ENCODE measurements at regions not wholly inside any gene's neighbourhood (a gene's known extent, or its start where the extent isn't known, plus 50 kb on each side); places are given as distances from the start of the nearest gene placed in this dataset.

DNA sequence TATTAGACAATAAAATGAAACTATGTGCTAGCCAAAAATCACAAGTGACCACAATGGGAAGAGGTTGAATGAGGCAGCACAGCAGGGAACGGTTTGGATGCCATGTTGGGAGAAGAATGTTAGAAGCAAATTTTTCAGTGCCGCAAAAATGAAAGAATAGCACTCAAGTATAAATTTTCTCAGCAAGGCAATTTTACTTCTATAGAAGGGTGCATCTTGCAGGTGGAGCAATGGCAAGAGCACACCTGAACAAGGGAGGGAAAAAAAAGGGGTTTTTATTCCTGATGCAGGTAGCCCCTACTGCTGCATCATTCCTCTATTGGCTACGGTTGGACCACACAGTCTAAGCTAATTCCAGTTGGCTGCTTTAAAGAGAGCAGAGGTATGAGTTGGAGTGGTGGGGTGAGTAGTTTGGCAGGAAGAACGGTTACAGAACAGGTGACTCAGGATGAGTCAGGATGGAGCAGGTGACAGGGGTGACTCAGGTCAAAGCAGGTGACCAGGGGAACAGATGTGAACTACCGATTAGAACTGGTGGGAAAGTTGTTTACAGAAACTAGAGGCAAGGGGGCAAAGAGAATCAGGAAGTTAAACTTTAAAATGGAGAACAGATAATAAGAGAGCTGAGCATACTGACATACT, 301.1 kb upstream of the NRIP1 start:
- TF ChIP-seq, protein P1, sequence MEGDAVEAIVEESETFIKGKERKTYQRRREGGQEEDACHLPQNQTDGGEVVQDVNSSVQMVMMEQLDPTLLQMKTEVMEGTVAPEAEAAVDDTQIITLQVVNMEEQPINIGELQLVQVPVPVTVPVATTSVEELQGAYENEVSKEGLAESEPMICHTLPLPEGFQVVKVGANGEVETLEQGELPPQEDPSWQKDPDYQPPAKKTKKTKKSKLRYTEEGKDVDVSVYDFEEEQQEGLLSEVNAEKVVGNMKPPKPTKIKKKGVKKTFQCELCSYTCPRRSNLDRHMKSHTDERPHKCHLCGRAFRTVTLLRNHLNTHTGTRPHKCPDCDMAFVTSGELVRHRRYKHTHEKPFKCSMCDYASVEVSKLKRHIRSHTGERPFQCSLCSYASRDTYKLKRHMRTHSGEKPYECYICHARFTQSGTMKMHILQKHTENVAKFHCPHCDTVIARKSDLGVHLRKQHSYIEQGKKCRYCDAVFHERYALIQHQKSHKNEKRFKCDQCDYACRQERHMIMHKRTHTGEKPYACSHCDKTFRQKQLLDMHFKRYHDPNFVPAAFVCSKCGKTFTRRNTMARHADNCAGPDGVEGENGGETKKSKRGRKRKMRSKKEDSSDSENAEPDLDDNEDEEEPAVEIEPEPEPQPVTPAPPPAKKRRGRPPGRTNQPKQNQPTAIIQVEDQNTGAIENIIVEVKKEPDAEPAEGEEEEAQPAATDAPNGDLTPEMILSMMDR (conservative IDR thresholded peaks at IDR 0.05; ENCODE audit: low read length): no peak
- no peak for TF ChIP-seq EZH2phosphoT487 (IDR thresholded peaks at IDR 0.05; ENCODE audit: borderline replicate concordance)
